ENCODE measurements at regions not wholly inside any gene's neighbourhood (a gene's known extent, or its start where the extent isn't known, plus 50 kb on each side); places are given as distances from the start of the nearest gene placed in this dataset.
"Not testable (repeated sequence)": the region's sequence is repeated elsewhere in the genome, so short reads cannot be mapped to it uniquely, and the experiment has no call there.

DNA sequence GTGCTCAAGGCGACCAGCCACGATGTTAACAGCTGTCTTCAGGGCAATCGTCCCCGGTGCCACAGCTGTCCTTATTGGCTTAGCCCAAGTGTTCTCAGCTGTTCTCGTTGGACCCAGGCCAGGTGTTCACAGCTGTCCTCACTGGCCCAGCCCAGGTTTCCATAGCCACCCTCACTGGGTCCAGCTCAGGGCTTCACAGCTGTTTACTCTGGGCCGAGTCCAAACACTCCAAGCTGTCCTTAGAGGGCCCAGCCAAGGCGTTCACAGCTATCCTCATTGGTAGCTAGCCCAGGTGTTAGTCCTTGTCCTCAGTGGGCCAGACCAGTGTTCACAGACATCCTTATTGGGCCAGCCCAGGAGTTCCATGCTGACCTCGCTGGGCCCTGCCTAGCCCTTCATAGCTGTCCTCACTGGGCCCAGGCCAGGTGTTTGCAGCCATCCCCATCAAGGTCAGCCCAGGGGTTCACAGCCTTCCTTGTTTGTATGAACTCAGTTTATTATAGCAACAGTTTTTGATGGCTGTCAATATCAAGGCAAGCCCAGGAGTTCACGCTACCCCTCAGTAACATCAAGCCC is 106.0 kb upstream of the THOC3 start:
- H3K9ac ChIP-seq (ENCODE audit: extremely low read depth, insufficient read length, low read length); H3K79me1 ChIP-seq (ENCODE audit: insufficient read depth, low read depth, low read length, poor library complexity, severe bottlenecking); H3K9me3 ChIP-seq (ENCODE audit: control insufficient read depth, low read depth, low read length); H2AK5ac ChIP-seq (ENCODE audit: insufficient read length, low read length); H3K36me3 Mint-ChIP-seq (ENCODE audit: insufficient read depth in 1 of 3, low read depth in 3 of 3); H3K23ac ChIP-seq (ENCODE audit: insufficient read length, low read depth, low read length); H2BK5ac ChIP-seq (ENCODE audit: insufficient read length, low read length); H3K14ac ChIP-seq (ENCODE audit: insufficient read depth, low read length); H3K4me1 Mint-ChIP-seq; H3K56ac ChIP-seq (ENCODE audit: insufficient read length, low read depth, low read length); H4K20me1 ChIP-seq (ENCODE audit: control insufficient read depth, insufficient read depth, insufficient read length); H3K18ac ChIP-seq (ENCODE audit: insufficient read length, low read depth, low read length); H3K4me1 ChIP-seq (ENCODE audit: insufficient read depth, low read length); H3K9me3 Mint-ChIP-seq; H3K23me2 ChIP-seq (ENCODE audit: insufficient read length, low read depth, low read length, poor library complexity, severe bottlenecking); H3K4ac ChIP-seq (ENCODE audit: low read depth, low read length); H3T11ph ChIP-seq (ENCODE audit: low read length); H2BK20ac ChIP-seq (ENCODE audit: low read depth, low read length, poor library complexity, severe bottlenecking); H3K4me3 Mint-ChIP-seq; H3K27me3 Mint-ChIP-seq (ENCODE audit: low read depth); H4K8ac ChIP-seq (replicated peaks; ENCODE audit: insufficient read length, low read depth, low read length); H3K4me2 ChIP-seq (ENCODE audit: insufficient read depth, insufficient read length, low read length); H2AFZ ChIP-seq (ENCODE audit: low read length); H2BK15ac ChIP-seq (ENCODE audit: low read depth, low read length); H3K27ac Mint-ChIP-seq; H3K79me2 ChIP-seq (ENCODE audit: insufficient read depth, low read length); H4K91ac ChIP-seq (ENCODE audit: insufficient read length, low read depth, low read length); H4K5ac ChIP-seq (ENCODE audit: insufficient read length, low read depth, low read length); DNase-seq; H3K27ac ChIP-seq (ENCODE audit: insufficient read length, low read depth, low read length); H3K27me3 ChIP-seq (ENCODE audit: insufficient read depth, low read length); H2BK12ac ChIP-seq (ENCODE audit: insufficient read length, low read depth, low read length); H2BK120ac ChIP-seq (ENCODE audit: low read depth, low read length, poor library complexity, severe bottlenecking): not testable (repeated sequence)
- no CpG with 5 or more reads among the region's 9 CpGs for WGBS (ENCODE audit: extremely low coverage, insufficient read length, low lambda C conversion rate)

DNA sequence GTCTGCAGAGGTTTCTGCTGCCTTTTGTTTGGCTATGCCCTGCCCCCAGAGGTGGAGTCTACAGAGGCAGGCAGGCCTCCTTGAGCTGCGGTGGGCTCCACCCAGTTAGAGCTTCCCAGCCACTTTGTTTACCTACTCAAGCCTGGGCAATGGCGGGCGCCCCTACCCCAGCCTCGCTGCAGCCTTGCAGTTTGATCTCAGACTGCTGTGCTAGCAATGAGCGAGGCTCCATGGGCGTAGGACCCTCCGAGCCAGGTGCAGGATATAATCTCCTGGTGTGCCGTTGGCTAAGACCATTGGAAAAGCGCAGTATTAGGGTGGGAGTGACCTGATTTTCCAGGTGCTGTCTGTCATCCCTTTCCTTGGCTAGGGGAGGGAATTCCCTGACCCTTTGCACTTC is 115.6 kb upstream of the THOC3 start:
- not testable (repeated sequence) for H3K4me1 Mint-ChIP-seq; H3K79me2 ChIP-seq (ENCODE audit: insufficient read depth, low read length); H3K9me3 ChIP-seq (ENCODE audit: control insufficient read depth, low read depth, low read length); H3K23me2 ChIP-seq (ENCODE audit: insufficient read length, low read depth, low read length, poor library complexity, severe bottlenecking); H3K4me1 ChIP-seq (ENCODE audit: insufficient read depth, low read length); H3K56ac ChIP-seq (ENCODE audit: insufficient read length, low read depth, low read length); H3K4me3 Mint-ChIP-seq; H3K27ac ChIP-seq (ENCODE audit: insufficient read length, low read depth, low read length); H2BK5ac ChIP-seq (ENCODE audit: insufficient read length, low read length); H3K14ac ChIP-seq (ENCODE audit: insufficient read depth, low read length); H4K20me1 ChIP-seq (ENCODE audit: control insufficient read depth, insufficient read depth, insufficient read length); H3K4ac ChIP-seq (ENCODE audit: low read depth, low read length); H4K91ac ChIP-seq (ENCODE audit: insufficient read length, low read depth, low read length); H2BK12ac ChIP-seq (ENCODE audit: insufficient read length, low read depth, low read length); H3K27me3 ChIP-seq (ENCODE audit: insufficient read depth, low read length); H2BK15ac ChIP-seq (ENCODE audit: low read depth, low read length); H3K27ac Mint-ChIP-seq; H2AFZ ChIP-seq (ENCODE audit: low read length); H3K9me3 Mint-ChIP-seq; H4K8ac ChIP-seq (replicated peaks; ENCODE audit: insufficient read length, low read depth, low read length); H2BK120ac ChIP-seq (ENCODE audit: low read depth, low read length, poor library complexity, severe bottlenecking); H3T11ph ChIP-seq (ENCODE audit: low read length); H2AK5ac ChIP-seq (ENCODE audit: insufficient read length, low read length); H3K4me2 ChIP-seq (ENCODE audit: insufficient read depth, insufficient read length, low read length); H3K23ac ChIP-seq (ENCODE audit: insufficient read length, low read depth, low read length); H2BK20ac ChIP-seq (ENCODE audit: low read depth, low read length, poor library complexity, severe bottlenecking); H3K9ac ChIP-seq (ENCODE audit: extremely low read depth, insufficient read length, low read length); H3K36me3 Mint-ChIP-seq (ENCODE audit: insufficient read depth in 1 of 3, low read depth in 3 of 3); DNase-seq; H4K5ac ChIP-seq (ENCODE audit: insufficient read length, low read depth, low read length); H3K18ac ChIP-seq (ENCODE audit: insufficient read length, low read depth, low read length); H3K79me1 ChIP-seq (ENCODE audit: insufficient read depth, low read depth, low read length, poor library complexity, severe bottlenecking)
- WGBS (ENCODE audit: extremely low coverage, insufficient read length, low lambda C conversion rate), result no CpG with 5 or more reads among the region's 9 CpGs
- H3K27me3 Mint-ChIP-seq (ENCODE audit: low read depth), result peaks cover 11% of the 10 kb centered on the region

All from H9 (cell line).